ENCODE measurements at regions not wholly inside any gene's neighbourhood (a gene's known extent, or its start where the extent isn't known, plus 50 kb on each side); places are given as distances from the start of the nearest gene placed in this dataset.

DNA sequence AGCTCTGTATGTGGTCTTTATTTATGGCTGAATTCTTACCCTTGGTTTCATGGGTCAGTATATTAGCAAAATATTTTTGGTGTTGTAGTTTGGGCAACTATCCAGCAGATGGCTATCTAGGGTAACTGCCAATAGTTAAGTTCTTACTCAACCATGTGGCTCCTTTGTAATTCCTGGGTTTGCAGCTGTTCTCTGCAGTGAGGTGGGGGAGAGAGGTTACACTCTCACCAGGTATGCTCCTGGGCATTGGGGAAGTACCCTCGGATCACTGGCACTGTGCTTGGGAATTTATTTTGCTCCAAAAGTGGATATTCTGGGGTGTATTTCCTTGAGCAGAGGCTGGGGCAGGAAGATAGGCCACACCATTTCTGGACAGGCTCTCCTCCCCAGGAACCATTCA lies 436.7 kb upstream of the TMPRSS15 start:
- TF ChIP-seq, protein P1, sequence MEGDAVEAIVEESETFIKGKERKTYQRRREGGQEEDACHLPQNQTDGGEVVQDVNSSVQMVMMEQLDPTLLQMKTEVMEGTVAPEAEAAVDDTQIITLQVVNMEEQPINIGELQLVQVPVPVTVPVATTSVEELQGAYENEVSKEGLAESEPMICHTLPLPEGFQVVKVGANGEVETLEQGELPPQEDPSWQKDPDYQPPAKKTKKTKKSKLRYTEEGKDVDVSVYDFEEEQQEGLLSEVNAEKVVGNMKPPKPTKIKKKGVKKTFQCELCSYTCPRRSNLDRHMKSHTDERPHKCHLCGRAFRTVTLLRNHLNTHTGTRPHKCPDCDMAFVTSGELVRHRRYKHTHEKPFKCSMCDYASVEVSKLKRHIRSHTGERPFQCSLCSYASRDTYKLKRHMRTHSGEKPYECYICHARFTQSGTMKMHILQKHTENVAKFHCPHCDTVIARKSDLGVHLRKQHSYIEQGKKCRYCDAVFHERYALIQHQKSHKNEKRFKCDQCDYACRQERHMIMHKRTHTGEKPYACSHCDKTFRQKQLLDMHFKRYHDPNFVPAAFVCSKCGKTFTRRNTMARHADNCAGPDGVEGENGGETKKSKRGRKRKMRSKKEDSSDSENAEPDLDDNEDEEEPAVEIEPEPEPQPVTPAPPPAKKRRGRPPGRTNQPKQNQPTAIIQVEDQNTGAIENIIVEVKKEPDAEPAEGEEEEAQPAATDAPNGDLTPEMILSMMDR (IDR thresholded peaks at IDR 0.05 in 8 of 11, conservative IDR thresholded peaks at IDR 0.05 in 3 of 11): no peak
- no peak for TF ChIP-seq POLR2AphosphoS5 (IDR thresholded peaks at IDR 0.05)
